Spleen (tissue), 11 donors: ENCODE measurements at regions not wholly inside any gene's neighbourhood (a gene's known extent, or its start where the extent isn't known, plus 50 kb on each side); places are given as distances from the start of the nearest gene placed in this dataset.

ENCODE experiments used
- DNase-seq: peaks from one replicate; pipeline ENCODE4 v3.0.0-alpha.2; 2020
- H3K27ac ChIP-seq, 8 donors: fragments of 200-600 bp; sonication (generic) in 7 of 8; 1 replicate in 4 of 8; 2 replicates in 4 of 8; pipeline versions ENCODE4 v1.5.0 to v1.8.0; 2016 to 2021; ENCODE audit warnings: inconsistent platforms in 4 of 8, mild to moderate bottlenecking in 4 of 8, moderate library complexity in 1 of 8
- H3K27me3 ChIP-seq, 7 donors: fragments of 200-600 bp; sonication (generic) in 6 of 7; replicated peaks in 1 of 7; 1 replicate in 4 of 7; 2 replicates in 3 of 7; pipeline versions ENCODE4 v1.5.0 to v1.8.0; 2016 to 2021; ENCODE audit warnings: inconsistent platforms in 3 of 7, mild to moderate bottlenecking in 1 of 7
- H3K36me3 ChIP-seq, 6 donors: fragments of 200-600 bp; sonication (generic) in 5 of 6; 1 replicate in 4 of 6; 2 replicates in 2 of 6; pipeline versions ENCODE4 v1.5.0 to v1.8.0; 2016 to 2021; ENCODE audit warnings: inconsistent platforms in 2 of 6
- H3K4me1 ChIP-seq, 6 donors: fragments of 200-600 bp; sonication (generic) in 5 of 6; 1 replicate in 3 of 6; 2 replicates in 3 of 6; pipeline versions ENCODE4 v1.5.0 to v1.8.0; 2016 to 2021; ENCODE audit warnings: inconsistent platforms in 3 of 6
- H3K4me3 ChIP-seq, 8 donors: fragments of 200-600 bp; sonication (generic) in 7 of 8; 1 replicate in 4 of 8; 2 replicates in 4 of 8; pipeline versions ENCODE4 v1.5.0 to v1.8.0; 2016 to 2021; ENCODE audit warnings: inconsistent platforms in 4 of 8, mild to moderate bottlenecking in 4 of 8, moderate library complexity in 2 of 8
- H3K9me3 ChIP-seq, 8 donors: fragments of 200-600 bp; sonication (generic) in 7 of 8; 1 replicate in 4 of 8; 2 replicates in 4 of 8; pipeline versions ENCODE4 v1.5.0 to v1.8.0; 2016 to 2021; ENCODE audit warnings: inconsistent platforms in 4 of 8
- POLR2A ChIP-seq, 3 donors: fragments of 450-650 bp; IDR thresholded peaks; one replicate each; pipeline ENCODE4 v1.5.1; 2017; ENCODE audit warnings: antibody characterized with exemption in 3 of 3, mild to moderate bottlenecking in 1 of 3
- POLR2AphosphoS5 ChIP-seq, 3 donors: sonication (generic); formaldehyde crosslinking; IDR thresholded peaks; one replicate each; pipeline ENCODE4 v1.5.1; 2017; ENCODE audit warnings: antibody characterized with exemption in 3 of 3
- WGBS, 5 donors: extraction: QIAGEN DNeasy Blood & Tissue Kit in 3 of 5; methylation state at CpG; one replicate each; pipeline versions ENCODE4 v1.1.5 to v1.1.7; 2013 to 2018; 5-methylcytosine and 5-hydroxymethylcytosine counted together
- intact Hi-C: fragments of 100-400 bp; cut with DNase I; formaldehyde crosslinking; loops from one replicate; pipeline ENCODE4 v1.15.0; 2023; ENCODE audit warnings: low total_unique reads
- TF ChIP-seq, protein P1 (sequence below), 11 experiments: fragments of 200-600 bp in 7 of 11; fragments of 450-650 bp in 4 of 11; sonication (generic) in 4 of 11; IDR thresholded peaks in 8 of 11; conservative IDR thresholded peaks in 3 of 11; 1 replicate in 7 of 11; 2 replicates in 4 of 11; pipeline versions ENCODE4 v1.4.0 to v1.8.0; 2016 to 2021; ENCODE audit warnings: antibody characterized with exemption in 11 of 11, inconsistent platforms in 4 of 11, mild to moderate bottlenecking in 1 of 11
- donor health status: healthy with polysubstance abuse.
- donor health status: DM: no; HTN: no; CAD: no; lungs with moderate emphysema.
- donor health status: DM: no; HTN: no; CAD: no.
- donor health status: Bipolar disorder and iron deficiency.
- donor health status: healthy.
- donor health status: DM: no; HTN: no; CAD: no.
- donor health status: DM: yes; HTN: yes; CAD: no.

DNA sequence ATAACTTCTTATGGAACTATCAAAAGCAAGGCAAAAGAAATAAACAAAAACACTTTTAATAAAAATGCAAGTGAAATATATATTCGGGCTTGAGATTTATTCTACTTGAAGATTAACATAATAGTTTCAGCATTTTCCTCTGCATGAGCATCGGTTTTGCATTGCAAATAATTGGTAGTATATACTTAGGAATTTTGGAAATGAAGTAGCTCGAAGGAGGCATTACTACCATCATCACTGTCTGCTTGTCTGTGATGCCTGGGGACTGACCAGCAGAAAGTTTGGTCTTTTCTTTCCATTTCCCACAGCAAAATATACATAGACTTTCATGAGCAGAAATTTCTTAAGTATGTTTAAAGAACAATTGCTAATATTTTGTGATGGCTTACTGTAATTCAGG, 570.7 kb downstream of the HTR1B start:
- H3K9me3 ChIP-seq, result peaks cover 0 to 44% (median 25%) of the 10 kb centered on the region in 8 donors
- intact Hi-C loops, result no loop called here
- no peak overlapping the region for H3K27ac ChIP-seq
- no peak overlapping the region for H3K4me3 ChIP-seq
- 38 to 73% (median 62%) methylated on average over 3 of the region's 3 CpGs for WGBS, 5 donors
- H3K27me3 ChIP-seq, result no peaks in the 10 kb centered on the region
- no peaks in the 10 kb centered on the region for H3K36me3 ChIP-seq
- no peak for DNase-seq
- TF ChIP-seq, protein P1, sequence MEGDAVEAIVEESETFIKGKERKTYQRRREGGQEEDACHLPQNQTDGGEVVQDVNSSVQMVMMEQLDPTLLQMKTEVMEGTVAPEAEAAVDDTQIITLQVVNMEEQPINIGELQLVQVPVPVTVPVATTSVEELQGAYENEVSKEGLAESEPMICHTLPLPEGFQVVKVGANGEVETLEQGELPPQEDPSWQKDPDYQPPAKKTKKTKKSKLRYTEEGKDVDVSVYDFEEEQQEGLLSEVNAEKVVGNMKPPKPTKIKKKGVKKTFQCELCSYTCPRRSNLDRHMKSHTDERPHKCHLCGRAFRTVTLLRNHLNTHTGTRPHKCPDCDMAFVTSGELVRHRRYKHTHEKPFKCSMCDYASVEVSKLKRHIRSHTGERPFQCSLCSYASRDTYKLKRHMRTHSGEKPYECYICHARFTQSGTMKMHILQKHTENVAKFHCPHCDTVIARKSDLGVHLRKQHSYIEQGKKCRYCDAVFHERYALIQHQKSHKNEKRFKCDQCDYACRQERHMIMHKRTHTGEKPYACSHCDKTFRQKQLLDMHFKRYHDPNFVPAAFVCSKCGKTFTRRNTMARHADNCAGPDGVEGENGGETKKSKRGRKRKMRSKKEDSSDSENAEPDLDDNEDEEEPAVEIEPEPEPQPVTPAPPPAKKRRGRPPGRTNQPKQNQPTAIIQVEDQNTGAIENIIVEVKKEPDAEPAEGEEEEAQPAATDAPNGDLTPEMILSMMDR (IDR thresholded peaks at IDR 0.05 in 8 of 11, conservative IDR thresholded peaks at IDR 0.05 in 3 of 11), result no peak
- no peak for TF ChIP-seq POLR2A (IDR thresholded peaks at IDR 0.05)
- no peak for TF ChIP-seq POLR2AphosphoS5 (IDR thresholded peaks at IDR 0.05)
- H3K4me1 ChIP-seq, result no peaks in the 10 kb centered on the region

DNA sequence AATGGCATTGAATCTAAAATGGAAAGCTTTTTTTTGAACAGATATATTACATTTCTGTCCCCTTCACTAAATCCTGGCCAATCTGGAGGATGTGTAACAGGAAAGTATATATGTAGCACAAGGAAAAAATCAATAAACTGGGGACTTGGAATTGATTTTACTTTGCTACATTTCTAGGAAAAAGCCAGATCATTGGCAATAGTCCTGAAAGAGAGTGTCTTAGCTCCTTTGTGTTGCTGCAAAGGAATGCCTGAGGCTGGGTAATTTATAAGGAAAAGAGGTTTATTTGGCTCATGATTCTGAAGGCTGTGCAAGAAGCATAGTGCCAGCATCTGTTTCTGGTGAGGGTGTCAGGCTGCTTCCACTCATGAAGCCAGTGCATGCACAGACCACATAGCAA, 574.9 kb downstream of the HTR1B start:
- H3K9me3 ChIP-seq, result peaks cover 0 to 23% (median 15%) of the 10 kb centered on the region in 8 donors
- TF ChIP-seq, protein P1 (IDR thresholded peaks at IDR 0.05 in 8 of 11, conservative IDR thresholded peaks at IDR 0.05 in 3 of 11), result no peak
- no peak for TF ChIP-seq POLR2AphosphoS5 (IDR thresholded peaks at IDR 0.05)
- no peak for TF ChIP-seq POLR2A (IDR thresholded peaks at IDR 0.05)
- H3K27me3 ChIP-seq, result no peaks in the 10 kb centered on the region
- H3K36me3 ChIP-seq, result no peaks in the 10 kb centered on the region
- intact Hi-C loops, result no loop called here
- H3K27ac ChIP-seq, result no peak overlapping the region
- H3K4me1 ChIP-seq, result no peaks in the 10 kb centered on the region
- H3K4me3 ChIP-seq, result no peak overlapping the region
- DNase-seq, result no peak

DNA sequence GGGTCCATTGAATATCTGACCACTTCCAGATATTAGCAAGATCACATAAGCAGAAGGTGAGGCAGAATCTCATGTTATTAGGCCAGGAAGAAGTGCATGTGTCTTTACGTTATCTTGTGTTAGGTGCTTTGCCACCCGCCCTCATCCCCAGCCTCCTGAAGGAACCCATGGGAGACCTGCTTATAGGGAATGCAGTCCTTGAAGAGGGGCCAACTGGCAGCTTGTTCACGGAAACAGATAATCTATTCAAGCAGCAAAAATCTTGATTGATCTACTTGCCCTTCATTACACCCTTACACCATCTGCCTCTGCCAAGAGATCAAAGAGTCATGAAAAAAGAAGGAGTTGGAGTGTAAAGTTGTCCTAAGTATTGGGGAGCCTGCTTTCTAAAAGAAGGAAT, 576.4 kb downstream of the HTR1B start:
- no peak overlapping the region for H3K27ac ChIP-seq
- no peaks in the 10 kb centered on the region for H3K36me3 ChIP-seq
- no peak for DNase-seq
- WGBS, 5 donors, result 68 to 83% (median 76%) methylated on average over 3 of the region's 3 CpGs
- intact Hi-C loops, result no loop called here
- H3K27me3 ChIP-seq, result no peaks in the 10 kb centered on the region
- no peak overlapping the region for H3K4me3 ChIP-seq
- H3K9me3 ChIP-seq, result peaks cover 0 to 15% (median 8%) of the 10 kb centered on the region in 8 donors
- no peaks in the 10 kb centered on the region for H3K4me1 ChIP-seq
- TF ChIP-seq POLR2AphosphoS5 (IDR thresholded peaks at IDR 0.05), result no peak
- TF ChIP-seq, protein P1 (IDR thresholded peaks at IDR 0.05 in 8 of 11, conservative IDR thresholded peaks at IDR 0.05 in 3 of 11), result no peak
- TF ChIP-seq POLR2A (IDR thresholded peaks at IDR 0.05), result no peak

DNA sequence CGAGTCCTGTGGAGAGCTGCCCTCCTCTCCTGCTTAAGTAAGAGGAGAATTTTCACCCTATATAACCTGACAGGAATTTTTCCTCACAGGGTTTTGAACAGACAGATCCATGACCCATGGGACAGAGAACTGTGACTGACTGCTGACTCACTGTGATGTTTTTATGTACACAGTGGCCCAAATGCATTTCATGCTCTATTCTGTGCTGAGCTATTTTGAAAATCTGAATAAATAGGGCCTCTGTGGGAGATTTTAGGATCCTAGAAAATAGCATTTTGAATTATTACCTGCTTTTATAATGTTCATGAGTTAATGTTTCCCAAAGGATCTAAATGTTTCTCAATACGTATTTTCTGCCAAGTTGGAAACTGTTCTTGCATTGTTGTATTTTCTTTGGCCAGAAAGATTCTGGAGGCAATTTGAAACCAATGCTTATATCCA, 577.4 kb downstream of the HTR1B start:
- no peak overlapping the region for H3K4me3 ChIP-seq
- H3K36me3 ChIP-seq, result no peaks in the 10 kb centered on the region
- no peaks in the 10 kb centered on the region for H3K27me3 ChIP-seq
- no peak for DNase-seq
- intact Hi-C loops, result no loop called here
- no peaks in the 10 kb centered on the region for H3K4me1 ChIP-seq
- TF ChIP-seq POLR2AphosphoS5 (IDR thresholded peaks at IDR 0.05) (no peak), POLR2A (IDR thresholded peaks at IDR 0.05) (no peak)
- TF ChIP-seq, protein P1 (IDR thresholded peaks at IDR 0.05 in 8 of 11, conservative IDR thresholded peaks at IDR 0.05 in 3 of 11), result no peak
- no peak overlapping the region for H3K27ac ChIP-seq
- peaks cover 0 to 14% (median 11%) of the 10 kb centered on the region in 8 donors for H3K9me3 ChIP-seq
- WGBS, 5 donors, result 54 to 78% (median 70%) methylated on average over 2 of the region's 2 CpGs
